EH (cell line): ENCODE measurements at regions not wholly inside any gene's neighbourhood (a gene's known extent, or its start where the extent isn't known, plus 50 kb on each side); places are given as distances from the start of the nearest gene placed in this dataset.
"Not testable (repeated sequence)": the region's sequence is repeated elsewhere in the genome, so short reads cannot be mapped to it uniquely, and the experiment has no call there.

Experiments
- DNase-seq: peaks from one replicate; pipeline ENCODE4 v3.0.0-alpha.2; 2015; ENCODE audit warnings: low read depth

DNA sequence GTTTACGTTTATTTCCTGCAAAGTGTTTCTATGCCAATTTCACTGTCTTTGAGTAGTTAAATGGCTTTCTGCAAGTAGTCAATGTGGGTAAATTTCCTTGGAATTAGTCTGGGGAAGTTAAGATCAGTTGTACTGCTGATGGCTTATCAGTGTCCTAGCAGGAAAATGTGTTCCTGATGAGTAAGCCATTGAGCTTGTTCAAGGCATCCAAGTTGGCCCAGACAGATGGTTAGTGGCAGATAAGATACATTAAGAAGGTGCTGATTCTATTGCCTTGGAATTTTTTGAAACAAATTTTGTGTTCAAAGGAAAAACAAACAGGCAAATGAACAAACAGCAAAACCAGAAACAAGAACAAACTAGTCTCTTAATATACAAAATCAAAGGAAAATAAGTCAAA lies 258.4 kb downstream of the MAP2K6 start:
- DNase-seq: peak; percentile 81

DNA sequence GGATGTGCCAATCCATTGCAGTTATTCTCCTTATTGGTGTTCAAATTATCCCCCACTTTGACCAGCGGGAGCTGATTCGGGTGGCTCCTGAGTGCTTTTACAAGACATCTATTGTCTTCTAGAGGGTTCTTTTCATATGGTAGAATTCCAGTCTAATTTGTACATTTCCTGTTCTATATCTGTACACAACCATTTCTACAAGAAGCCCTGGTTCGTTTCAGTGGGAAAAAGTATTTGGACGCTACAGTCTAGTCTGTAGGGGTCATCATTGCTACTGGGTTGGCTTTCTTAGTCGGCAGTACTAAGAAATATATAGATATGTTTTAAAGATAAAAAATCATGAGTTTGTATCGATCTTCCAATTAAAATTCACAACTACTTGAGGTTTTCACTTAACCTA lies 262.6 kb downstream of the MAP2K6 start:
- DNase-seq: no peak

DNA sequence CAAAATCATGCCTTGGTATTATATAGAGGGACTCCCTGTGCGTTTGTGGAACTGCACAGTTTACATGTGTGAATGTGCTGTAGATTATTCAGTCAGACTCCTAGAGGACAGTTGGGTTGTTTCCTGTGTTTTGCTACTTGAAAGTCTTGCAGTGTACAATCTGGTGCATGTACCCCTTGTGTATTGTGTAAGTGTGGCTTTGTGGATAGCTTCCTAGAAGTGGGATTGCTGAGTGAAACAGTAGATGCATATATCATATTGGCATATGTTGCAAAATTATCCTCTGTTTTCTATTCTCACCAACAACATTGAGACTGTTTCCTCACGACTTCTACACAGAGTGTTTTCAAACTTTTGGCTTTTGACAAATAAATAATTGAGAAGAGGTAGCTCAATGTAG lies 263.7 kb downstream of the MAP2K6 start:
- no peak for DNase-seq

DNA sequence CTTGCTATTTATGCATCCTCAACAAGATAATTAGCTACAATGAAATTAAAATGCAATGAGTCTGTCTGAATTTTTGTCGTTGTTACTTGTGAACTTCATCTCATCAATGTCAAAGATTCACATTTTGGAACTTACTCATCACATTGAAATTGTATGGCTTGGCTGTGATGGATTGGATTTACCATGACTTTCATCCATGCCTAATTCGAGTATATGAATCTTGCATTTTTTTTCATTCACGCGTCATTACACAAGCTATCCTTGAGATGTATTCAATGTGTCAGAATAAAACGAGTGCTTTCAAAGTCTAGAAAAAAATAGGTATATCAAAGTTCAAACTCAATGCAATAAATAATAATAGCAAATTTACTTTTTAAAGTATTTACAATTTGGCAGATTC lies 265.3 kb downstream of the MAP2K6 start:
- DNase-seq: no peak

DNA sequence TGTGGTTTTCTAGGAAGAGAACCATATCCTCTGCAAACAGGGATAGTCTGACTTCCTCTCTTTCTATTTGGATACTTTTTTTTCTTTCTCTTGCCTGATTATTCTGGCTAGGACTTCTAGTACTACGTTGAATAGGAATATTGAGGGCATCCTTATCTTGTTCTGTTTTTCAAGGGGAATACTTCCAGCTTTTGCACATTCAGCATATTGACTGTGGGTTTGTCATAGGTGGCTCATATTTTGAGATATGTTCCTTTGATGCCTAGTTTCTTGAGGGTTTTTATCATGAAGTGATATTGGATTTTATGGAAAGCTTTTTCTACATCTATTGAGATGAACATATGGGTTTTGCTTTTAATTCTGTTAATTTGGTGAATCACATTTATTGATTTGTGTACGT lies 269.8 kb downstream of the MAP2K6 start:
- no peak for DNase-seq

DNA sequence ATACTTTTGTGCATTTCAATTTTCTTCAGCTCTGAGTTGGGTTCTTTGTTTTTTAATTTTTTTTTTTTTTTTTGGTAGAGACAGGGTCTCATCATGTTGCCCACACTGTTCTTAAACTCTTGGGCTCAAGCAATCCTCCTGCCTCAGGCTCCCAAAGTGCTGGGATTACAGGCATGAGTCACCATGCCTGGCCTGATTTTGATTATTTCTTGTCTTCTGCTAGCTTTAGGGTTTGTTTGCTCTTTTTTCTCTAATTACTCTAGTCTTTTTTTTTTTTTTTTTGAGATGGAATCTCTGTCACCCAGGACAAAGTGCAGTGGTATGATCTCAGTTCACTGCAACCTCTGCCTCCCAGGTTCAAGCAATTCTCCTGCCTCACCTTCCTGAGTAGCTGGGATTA lies 270.7 kb downstream of the MAP2K6 start:
- DNase-seq: peak; percentile 42

DNA sequence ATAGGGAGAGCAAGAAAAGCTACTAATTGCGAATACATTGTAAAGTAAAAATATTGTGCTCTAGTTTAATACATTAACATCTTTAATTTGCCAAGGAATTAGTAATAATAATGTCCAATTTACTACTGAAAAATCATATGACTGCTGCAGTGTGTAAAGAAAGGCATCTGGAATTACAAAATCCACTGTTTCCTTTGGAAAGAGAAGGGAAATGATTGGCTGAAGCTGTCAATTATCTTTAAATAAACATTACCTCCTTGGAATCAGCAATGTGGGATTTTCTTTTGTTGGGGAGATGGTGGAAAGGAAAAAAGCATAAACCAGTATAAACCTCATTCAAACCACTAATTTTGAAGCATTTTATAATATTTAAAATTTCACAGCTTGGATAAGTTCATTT lies 276.0 kb downstream of the MAP2K6 start:
- no peak for DNase-seq

DNA sequence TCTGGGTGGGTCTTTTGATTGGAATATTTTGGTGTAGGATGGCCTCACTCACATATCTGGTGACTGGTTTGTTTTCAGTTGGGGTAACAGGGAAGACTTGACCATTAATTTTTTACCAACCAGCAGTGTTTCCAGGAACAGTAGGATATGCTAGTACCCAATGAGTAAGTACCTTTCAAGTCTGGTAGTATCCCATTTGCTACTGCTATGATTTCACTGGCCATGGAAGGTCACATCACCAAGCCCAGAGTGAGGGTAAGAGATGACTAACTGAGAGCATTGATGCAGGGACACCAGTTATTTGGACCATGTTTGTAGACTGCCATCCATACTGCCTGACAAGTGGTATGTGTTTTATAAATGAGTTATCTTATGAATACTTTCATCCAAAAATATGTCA lies 277.7 kb downstream of the MAP2K6 start:
- no peak for DNase-seq

DNA sequence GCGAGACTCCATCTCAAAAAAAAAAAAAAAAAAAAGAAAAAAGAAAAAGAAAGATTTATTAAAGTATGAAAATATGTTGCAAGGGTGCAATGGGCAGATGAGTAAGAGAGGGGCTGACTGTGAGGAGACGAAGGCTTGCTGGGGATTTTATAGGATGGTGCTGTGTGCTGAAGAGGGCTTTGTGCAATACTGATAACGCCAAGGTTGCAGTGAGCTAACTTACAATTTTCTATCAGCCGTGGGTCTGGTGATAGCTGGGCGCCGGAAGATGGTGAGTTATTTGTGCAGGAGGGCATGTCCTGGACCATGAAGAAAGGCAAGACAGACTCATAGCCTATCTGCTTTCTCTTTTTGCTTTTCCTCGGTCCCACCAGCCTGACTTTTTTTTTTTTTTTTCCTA lies 281.1 kb downstream of the MAP2K6 start:
- DNase-seq: no peak

DNA sequence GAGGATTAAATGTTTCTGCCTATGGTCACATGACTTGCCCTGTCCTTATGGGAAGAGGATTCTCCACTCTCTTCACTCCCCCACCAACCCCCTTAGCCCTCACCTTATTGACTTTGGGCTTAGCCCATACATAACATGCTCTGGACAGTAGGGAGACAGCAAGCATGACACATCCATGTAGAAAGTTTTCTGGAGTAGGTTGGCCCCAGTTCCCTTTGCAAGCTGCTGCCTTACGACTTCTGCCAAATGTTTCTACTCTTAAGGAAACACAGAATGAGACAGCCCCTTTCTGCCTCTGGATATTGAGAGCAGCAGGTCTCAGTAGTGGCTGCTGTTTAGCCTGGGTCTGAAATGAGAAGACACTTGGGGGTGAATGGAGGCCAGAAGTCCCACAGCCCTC lies 282.2 kb downstream of the MAP2K6 start:
- DNase-seq: no peak

DNA sequence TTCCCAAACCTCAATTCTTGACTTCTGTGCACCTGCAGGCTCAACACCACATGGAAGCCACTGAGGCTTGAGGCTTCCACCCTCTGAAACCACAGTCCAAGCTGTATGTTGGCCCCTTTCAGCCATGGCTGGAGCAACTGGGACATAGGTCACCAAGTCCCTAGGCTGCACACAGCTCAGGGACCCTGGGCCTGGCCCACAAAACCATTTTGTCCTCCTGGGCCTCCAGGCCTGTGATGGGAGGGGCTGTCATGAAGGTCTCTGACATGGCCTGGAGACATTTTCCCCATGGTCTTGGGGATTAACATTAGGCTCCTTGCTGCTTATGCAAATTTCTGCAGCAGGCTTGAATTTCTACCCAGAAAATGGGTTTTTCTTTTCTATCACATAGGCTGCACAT lies 283.9 kb downstream of the MAP2K6 start:
- not testable (repeated sequence) for DNase-seq

DNA sequence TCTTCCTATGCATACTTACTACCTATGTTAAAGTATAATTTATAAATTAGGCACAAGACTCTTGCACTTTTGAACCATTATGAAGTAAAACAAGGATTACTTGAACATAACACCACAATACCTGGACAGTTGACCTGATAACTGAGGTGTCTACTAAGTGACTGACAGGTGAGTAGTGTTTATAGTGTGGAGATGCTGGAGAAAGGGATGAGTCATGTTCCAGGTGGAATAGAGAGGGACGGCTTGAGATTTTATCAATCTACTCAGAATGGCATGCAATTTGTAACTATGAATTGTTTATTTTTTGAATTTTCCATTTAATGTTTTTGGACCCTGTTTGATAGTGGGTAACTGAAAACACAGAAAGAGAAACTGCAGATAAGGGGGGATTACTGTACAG lies 287.6 kb downstream of the MAP2K6 start:
- no peak for DNase-seq

DNA sequence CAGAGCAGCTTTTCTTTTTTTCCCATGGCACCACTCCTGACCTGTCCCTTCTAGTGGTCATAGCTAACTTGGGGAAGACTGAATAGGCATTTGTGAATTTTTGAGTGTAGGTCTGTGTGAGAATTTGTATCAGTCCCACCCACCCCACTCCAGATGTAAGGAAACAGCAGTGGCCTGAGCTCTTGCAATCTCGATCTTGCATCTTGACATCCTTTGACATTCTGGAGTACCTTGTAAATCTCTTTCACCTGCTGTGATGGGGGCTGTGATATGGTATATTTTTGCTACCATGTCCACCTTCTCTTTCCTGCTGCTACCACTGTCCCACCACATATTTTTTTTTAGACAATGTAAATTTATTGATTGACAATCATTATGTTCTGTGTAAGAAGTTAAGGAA lies 289.3 kb downstream of the MAP2K6 start:
- DNase-seq: no peak

DNA sequence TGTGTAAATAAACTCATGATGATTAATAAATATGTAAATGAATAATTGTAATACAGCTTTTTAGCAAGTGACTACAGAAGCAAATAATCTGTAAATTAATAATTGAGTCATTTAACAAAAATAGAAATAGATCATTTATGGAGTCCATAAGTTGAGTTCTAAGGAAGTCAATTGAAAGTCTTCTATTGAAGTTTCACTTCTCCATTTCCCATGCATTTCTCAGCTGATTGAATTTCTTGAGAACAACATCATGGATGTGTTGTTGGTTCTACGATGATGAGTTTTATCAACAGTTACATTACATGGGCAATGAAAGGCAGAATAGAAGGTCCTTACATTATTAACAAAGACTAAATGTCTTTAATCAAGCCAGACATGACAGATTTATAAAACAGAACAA lies 290.4 kb downstream of the MAP2K6 start:
- no peak for DNase-seq

DNA sequence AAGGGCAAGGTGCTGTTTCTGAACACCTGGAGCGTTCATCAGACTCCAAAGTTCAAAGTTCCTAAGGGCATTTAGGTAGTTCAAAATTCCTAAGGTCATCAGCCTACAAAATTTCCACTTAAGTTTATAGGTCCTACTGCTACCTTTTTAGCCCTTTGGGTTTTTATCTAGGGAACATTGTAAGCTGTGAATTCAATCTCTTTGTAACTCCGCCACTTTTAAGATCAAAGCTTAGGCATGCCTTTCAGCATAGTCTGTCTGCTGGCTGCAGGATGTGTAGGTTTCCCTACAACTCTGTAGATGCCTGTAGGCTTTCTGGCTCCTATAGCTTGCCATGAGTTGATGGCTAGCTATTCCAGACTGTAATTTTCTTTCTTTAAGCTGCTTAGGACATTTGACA lies 291.6 kb downstream of the MAP2K6 start:
- no peak for DNase-seq

DNA sequence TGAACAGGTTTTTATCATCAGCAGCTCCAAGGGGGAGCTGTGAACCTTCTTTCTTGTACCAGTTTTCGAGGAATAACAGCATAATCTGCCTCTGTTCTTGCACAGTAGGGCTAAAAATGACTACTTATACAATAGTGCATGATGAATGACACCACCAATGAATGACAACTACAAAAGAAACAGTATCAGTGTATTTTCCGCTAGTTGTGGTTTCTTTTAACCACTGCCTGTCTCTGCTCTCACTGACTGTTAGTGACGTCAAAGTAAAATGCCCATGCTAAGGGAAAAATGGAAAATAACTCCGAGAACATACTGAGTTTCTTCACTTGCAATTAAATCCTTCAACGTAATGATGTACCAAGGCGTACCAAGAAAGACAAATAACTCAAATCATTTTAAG lies 294.9 kb downstream of the MAP2K6 start:
- DNase-seq: no peak

DNA sequence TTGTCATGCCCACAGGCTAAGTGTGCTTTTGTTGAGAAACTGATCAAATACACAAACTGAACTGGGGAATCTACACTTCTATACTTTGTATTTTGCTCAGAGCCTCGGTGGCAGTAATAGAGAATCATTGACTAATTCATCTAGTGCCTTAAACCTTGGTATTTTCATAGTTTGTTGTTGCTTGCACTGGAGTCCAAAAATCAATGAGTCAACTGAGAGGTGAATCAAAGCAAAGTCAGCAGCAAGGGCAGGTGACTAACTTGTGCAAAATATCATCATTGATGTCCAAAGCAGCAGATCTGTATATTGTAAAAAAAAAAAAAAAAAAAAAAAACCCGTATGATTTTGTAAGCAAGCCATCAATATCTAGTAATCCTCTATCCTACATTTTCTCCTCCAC lies 296.4 kb downstream of the MAP2K6 start:
- DNase-seq: no peak

DNA sequence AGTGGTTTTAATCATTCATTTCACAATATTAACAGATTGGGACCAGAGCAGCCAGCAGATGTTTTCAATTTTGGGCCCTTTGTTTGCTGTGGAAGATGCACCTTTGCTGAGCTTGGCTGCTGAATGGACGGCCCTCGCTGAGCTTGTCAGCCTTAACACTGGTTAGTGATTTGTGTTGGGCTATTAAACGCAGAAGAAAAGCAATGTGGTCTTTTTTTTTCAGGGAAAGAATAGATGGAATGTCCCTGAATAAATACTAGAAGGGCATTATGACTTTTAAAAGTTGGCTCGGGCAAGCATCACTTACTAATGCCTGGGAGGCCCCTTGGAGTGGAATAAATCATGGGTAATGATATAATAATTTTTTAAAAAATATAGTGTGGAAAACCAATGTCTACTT lies 297.0 kb downstream of the MAP2K6 start:
- DNase-seq: no peak

DNA sequence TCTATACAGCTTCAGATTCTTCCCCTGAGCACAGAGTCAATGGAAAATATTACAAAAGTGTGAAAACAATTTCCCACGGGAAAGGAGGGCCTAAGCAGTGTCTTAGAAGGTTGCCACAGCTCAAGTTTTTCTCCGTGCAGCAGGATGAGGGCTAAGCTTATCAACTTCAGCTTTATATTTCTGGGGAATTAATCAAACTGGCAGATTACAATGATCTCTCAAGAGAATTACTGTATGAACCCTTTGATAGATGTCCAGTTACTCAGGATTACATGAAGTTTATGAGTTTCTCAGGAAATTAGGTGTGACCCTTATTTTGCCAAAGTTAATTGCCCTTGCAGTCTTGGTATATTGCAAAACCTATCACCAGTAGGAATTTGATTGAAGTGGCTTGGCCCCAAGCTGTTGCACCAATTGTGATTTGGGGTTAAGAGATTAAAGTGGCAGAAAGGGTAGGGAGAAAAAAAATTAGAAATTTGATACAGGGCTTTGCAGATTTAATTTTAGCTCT lies 298.4 kb downstream of the MAP2K6 start:
- no peak for DNase-seq

DNA sequence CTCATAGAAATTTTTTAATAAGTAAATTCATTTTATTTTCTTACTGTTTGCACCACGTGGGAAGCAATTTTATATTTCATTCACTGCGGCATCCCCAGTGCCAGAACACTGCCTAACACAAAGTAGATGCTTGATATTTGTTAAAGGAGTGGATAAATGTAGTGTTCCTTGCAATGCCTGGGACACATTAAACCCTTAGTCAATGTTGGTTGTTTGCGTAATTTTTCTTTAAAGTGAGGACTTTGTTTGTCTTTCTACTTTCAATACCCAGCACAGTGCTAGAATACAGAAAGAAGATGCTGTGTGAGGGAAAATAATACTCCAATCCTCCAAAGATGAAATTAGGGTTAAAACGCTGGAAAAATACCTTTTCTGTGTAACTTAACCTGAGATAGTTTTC lies 299.3 kb downstream of the MAP2K6 start:
- no peak for DNase-seq

DNA sequence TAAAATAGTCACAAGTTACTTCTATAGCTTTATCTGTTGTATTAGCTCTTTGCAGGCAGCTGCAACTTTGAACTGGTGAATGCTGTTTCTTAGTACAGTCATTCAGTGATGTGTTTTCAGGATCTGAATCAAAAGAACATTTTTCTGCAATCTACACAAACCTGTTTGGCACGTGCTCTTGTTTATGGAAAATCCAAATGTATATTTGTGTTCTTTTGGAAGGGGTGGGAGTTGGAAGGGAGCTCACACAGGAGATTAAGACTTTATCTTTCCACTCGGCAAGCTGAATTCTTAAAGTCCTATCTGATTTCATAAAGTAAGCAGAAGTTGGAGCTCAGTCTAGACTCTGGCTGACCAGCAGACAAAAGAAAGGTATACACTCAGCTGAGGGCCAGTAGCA lies 300.2 kb downstream of the MAP2K6 start:
- DNase-seq: no peak

DNA sequence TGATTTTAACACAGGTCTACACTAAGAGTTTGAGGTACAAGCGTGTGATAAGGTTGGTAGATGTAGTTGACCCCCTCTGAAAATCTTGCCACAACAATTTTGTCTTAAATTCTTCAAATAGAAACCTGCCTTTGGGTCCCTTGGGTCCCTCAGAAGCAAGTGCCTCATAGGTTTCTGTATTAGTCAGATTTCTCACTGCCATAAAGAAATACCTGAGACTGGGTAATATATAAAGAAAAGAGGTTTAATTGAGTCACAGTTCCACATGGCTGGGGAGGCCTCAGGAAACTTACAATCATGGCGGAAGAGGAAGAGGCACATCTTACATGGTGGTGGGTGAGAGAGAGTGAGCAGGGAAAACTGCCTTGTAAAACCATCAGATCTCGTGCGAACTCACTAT lies 301.2 kb downstream of the MAP2K6 start:
- DNase-seq: no peak

DNA sequence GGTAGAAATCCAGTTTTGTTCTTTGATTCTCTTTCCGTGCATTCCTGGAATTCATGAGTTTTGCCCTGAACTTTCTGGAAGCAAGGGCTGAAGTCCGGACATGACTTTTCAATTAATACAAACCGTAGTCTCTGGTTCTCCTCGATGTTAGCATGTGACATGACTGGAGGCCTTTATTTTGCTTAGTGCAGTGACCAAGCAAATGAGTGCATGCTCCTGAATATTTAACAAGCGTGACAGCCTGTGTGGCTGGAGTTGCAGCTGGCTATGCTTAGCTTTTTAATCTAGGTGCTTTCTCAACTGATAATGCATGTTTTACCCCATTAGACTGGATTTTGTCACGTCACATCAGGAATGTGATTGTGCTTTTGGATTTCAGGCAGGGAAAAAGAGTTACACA lies 302.1 kb downstream of the MAP2K6 start:
- peak; percentile 75 for DNase-seq

DNA sequence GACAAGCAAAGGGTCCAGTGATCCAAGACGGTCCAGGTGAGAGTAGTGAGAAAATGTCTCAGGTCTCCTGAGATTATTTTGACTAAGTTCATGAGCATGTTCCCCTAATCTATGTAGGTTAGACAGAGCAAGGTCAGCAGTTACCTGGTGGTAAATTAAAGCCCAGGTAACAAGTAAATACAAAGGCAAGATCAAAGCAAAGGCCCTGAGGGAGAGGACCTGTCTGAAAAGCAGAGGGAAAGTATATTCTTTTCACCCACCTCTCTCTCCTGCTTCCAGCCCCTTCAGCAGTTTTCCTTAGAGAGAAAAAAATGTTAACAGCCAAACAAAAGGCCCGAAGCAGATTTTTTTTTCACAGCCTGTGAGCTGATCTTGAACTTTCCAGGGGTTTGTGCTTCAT lies 302.7 kb downstream of the MAP2K6 start:
- DNase-seq: peak; percentile 26

DNA sequence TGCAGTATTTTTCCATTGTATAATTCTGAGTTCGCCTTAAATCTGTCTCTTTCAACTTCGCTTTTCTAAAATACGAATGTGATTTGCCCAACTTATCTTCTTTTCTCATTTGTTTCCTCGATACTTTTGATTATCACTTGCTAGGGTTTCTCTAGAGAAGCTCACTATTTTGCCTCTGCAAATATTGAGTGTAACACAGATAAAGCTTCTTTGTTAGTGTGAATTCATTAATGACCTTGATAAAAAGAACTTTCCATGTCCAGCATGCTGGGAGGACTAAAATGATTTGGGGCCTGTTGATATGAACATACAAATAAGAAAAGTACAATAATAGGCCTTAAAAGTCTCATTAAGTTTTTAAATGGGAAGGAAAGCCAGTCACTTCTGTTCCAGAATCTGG lies 303.3 kb downstream of the MAP2K6 start:
- no peak for DNase-seq
